Hepatic stellate cell (primary cell): ENCODE measurements at regions not wholly inside any gene's neighbourhood (a gene's known extent, or its start where the extent isn't known, plus 50 kb on each side); places are given as distances from the start of the nearest gene placed in this dataset.

Experiments
- DNase-seq: peaks from one replicate; pipeline ENCODE4 v3.0.0; 2011; ENCODE audit warnings: low spot score

DNA sequence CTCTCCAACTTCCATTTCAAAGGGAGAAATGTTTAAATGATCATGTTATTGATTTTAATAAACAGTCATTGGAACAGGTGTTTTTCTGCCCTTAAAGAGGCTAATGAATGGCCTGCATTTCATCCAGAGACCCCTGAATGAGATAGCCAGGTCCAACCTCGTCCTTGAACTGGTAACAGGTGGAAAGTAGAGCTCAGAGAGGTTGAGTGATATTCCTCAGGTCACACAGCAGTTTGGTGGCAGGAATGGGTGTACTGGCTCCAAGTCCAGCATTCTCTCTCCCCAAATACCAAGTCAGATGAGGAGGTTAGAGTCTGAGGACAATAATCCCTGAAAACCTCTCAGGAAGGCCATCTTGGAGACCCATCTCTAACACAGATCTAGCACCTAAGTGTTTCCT, 81.7 kb upstream of the ANO1 start:
- DNase-seq = no peak

GRCh38 chr11:69997352-69997751, 80.8 kb upstream of the ANO1 start:
- DNase-seq = no peak

GRCh38 chr11:69999721-70000120, 78.4 kb upstream of the ANO1 start:
- no peak for DNase-seq

GRCh38 chr11:70000228-70000627, 77.9 kb upstream of the ANO1 start:
- no peak for DNase-seq

- no peak for DNase-seq
These were observed 76.9 kb upstream of the ANO1 start for GRCh38 chr11:70001246-70001645.

DNA sequence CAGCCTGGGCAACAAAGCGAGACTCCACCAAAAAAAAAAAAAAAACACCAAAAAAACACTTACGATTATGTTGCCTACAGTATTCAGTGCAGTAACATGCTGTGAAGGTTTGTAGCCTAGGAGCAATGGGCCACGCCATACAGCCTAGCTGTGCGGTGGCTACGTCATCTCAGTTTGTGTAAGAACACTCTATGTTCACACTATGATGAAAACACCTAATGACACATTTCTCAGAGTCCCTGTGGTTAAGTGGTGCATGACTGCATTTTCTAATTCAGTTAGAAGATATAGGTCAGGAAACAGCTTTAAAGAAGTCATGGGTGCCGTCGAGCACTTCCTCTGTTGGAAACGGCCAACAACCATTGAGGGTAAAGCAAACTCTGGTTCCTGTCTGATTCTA, 75.7 kb upstream of the ANO1 start:
- no peak for DNase-seq

DNA sequence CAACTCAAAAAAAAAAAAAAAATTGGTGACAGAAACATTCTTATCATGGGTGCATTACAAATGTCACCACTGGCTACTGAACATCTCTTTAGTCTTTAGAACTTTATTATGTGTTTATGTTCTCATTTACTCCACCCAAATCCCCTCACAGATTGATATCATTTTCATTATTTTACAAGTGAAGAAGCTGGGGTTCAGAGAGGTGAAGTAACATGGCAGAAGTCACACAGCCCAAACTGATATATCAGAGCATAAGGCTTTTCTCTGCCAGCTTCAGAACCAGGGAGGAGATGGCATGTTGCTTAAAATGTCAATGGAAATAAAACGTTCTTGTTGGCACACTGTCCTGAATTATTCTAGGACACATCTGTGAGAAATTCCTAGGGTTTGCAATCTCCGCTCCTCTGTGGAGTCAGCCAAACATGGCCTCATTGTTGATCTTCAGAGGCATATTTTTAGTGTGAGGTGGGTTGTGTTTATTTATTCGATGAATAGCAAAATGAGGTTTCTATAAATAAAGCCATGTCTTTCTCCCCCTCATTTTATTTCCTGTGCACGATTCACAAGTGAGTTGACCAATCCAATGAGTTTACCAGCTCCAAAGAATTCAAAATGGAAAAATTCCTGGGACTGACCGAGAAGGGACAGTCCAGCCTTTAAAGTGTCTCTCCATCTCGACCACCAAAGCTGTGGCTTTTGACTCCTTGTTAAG, 72.9 kb upstream of the ANO1 start:
- DNase-seq = peak; percentile 93

DNA sequence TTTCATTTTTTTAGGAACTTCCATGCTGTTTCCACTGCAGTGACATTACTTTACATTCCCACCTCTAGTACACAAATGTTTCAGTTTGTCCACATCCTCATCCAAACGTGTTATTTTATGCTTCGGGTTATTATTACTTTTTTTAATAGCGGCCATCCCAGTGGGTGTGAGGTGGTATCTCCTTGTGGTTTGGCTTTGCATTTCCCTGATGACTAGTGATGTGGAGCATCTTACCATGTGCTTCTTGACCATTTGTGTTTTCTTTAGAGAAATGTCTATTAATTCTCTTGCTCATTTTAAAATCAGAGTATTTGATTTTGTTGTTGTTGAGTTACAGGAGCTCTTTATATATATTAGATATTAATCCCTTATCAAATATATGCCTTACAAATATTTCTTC, 70.3 kb upstream of the ANO1 start:
- DNase-seq = no peak

GRCh38 chr11:70010774-70011173, 67.3 kb upstream of the ANO1 start:
- DNase-seq = no peak

DNA sequence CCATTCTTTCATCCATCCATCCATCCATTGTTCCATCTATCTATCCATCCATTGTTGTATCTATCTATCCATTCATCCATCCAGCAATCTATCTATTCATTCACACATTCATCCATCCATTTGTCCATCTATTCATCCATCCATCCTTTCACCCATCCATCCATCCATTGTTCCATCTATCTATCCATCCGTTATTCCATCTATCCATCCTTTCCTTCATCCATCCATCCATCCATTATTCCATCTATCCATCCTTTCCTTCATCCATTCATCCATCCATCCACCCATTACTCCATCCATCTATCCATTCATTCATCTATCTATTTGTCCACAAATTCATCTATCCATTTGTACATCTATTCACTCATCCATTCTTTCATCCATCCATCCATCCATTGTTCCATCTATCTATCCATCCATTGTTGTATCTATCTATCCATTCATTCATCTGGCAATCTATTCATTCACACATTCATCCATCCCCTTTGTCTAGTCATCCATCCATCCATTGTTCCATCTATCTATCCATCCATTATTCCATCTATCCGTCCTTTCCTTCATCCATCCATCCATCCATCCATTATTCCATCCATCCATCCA, 65.9 kb upstream of the ANO1 start:
- no peak for DNase-seq

DNA sequence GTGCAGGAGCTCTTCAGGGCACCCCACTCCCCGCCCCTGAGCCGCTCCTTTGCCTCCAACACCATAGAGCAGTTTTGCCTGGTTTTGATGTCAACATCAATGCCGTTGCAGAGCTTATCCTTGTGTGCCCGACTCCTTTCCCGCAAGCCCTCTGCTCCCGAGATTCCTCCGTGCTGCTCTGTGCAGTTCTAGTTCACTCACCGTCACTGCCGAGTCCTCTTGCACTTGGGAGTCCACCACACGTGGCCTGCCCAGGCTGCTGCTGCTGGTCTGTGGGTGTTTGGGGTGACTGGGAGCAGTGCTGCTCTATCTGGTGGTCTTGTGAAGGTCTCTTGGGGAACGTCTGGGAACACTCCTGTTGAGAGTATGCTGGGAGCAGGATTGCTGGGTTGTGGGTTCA, 63.8 kb upstream of the ANO1 start:
- no peak for DNase-seq

DNA sequence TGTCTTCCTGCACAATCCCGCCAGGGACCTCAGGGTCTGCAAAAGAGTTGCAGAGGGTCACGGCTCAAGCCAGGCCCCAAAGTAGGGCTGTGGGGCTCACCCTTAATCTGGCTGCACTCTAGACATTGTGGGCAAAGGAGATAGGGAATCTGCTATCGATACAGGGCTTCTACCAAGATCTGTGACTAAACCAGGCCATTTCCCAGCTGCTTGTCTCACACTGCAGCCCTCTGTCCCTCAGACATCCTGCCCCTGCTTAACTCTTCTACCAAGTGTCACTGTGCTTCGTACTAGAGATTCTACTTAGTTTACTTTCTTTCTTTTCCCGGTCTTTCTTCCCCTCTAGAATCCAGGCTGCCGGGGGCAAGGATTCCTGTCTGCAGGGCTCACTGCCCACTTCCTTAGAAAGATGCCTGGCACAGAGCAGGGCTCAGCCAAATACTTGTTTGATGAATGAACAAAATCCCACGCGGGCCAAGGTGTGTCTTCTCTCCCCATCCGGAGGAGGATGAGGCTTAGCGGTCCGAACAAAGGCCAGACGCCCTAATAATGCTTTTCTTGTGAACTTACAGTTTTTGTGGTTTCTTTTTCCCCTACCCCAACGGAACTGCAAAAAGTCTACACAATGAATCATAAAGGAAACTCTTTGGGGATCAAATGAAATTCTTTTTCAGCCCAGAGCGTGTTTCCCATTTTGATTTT, 61.3 kb upstream of the ANO1 start:
- peak; percentile 76 for DNase-seq

DNA sequence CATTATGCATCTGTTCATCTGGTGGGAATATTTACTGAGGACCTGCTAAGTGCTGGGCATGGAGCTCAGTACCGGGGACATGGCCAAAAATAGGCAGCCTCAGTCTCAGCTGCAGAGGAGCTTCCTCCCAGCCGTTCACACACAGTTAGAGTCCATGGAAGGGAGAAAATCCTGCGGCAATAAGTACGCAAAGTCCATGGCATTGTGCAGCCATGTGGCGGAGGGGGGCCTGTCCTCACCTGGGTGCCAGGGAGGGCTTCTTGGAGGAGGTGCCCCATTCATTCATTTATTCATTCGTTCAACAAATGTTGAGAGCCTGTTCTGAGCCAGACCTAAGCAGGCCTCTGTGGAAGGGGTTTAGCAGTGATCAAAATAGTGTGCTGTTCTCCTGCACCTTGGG, 59.3 kb upstream of the ANO1 start:
- no peak for DNase-seq

DNA sequence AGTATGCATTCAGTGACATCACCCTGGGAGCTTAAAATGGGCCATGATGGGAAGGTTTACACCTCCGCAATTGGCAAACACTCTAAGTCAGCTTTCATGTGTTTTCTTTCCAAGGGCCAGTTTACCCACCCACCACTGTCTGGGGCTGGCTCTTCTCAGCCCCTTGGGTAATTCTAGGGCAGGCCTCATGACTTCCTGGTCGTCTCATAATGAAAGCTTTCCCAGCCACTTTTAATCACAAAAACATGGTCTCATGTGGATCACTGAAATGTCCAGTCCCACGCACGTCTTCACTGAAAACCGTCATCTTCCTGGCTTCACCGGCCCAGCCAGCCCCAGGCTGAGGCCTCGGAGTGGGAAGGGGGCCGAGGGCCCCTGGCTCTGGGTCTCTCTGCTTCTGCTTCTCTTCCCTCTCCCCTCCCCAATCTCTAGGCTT, 58.5 kb upstream of the ANO1 start:
- no peak for DNase-seq

- DNase-seq = no peak
These were observed 57.5 kb upstream of the ANO1 start for GRCh38 chr11:70020336-70021214.

- DNase-seq = no peak
These were observed 56.5 kb upstream of the ANO1 start for GRCh38 chr11:70021586-70021985.

DNA sequence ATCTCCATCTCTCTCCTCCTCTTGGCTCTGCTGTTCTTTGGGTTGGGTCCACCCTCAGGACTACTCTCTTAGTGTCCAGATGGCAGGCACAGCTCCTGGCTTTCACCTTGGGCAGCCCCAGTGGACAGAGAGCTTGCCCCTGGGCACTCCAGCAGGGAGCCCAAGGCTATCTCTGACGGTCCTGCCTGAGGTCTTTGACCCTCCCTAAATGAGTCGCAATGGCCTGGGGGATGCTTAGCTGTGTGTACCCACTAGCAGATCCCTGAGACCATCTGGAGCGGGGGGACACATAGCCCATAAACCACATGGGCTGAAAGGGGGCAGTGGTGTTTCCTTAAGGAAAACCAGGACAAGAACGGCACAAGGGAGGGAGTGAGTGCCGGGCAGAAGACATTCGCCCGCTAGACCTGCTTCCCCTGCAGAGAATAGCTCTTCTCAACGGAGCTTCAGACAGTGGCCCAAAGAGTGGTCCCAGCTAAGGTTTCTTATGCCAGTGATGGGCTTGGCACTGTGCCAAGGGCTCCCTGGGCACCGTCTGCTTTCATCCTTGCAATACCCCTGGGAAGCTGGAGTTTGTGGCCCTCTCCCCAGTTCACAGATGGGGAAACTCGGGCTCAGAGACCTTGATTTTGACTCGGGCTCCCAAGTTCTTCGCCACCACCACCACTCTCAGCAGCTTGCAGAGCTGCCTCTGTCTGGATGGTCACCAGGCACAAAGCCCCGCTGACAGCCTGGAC, 53.9 kb upstream of the ANO1 start:
- no peak for DNase-seq

DNA sequence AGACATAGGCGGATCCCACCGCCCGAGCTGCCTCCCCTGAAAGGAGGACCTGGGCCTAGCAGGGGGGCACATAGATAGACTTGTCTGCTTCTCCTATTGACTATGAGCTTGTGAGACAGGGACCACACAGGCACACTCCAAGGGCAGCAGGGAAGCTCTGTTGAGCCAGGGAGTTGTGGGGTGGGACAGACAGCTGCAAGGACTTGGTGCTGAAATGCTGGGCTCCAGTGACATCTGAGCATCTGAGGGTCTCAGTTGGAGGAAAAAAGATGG, 53.4 kb upstream of the ANO1 start:
- DNase-seq = no peak

GRCh38 chr11:70025308-70025707, 52.8 kb upstream of the ANO1 start:
- DNase-seq = no peak

GRCh38 chr11:70026012-70026411, 52.1 kb upstream of the ANO1 start:
- DNase-seq = no peak

- no peak for DNase-seq
These were observed 51.4 kb upstream of the ANO1 start for GRCh38 chr11:70026726-70027125.

DNA sequence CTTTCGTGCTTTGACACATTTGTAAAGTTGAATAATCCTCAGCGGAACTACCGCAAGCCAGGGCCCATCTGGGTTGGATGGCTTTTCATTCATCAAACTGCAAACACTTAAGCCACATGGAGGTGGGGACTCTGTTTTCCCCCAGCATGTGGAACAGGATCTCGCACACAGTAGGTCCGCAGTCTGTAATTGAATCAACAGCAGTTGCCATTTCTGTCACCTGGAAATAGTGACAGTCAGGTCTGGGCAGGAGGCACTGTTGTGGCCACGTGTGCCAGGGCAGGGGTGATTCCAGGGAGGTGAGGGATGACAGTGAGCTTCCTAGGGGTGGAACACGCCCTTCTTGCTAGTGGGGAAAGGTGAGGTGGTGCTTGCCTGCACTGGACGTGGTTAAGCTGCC, 50.7 kb upstream of the ANO1 start:
- DNase-seq = no peak
